Vagina (tissue), 2 donors: ENCODE measurements at regions not wholly inside any gene's neighbourhood (a gene's known extent, or its start where the extent isn't known, plus 50 kb on each side); places are given as distances from the start of the nearest gene placed in this dataset.

Experiments used
- DNase-seq, 2 donors: peaks; one replicate each; pipeline ENCODE4 v3.0.0-alpha.2; 2017; ENCODE audit errors: extremely low spot score in 2 of 2
- H3K27ac ChIP-seq: fragments of 200-600 bp; sonication (generic); one replicate; pipeline ENCODE4 v1.5.1; 2019
- H3K27me3 ChIP-seq: fragments of 200-600 bp; sonication (generic); one replicate; pipeline ENCODE4 v1.5.1; 2019
- H3K36me3 ChIP-seq, 2 donors: fragments of 200-600 bp; sonication (generic); one replicate each; pipeline ENCODE4 v1.5.1; 2017 to 2019
- H3K4me1 ChIP-seq: fragments of 200-600 bp; sonication (generic); one replicate; pipeline ENCODE4 v1.5.1; 2019
- H3K4me3 ChIP-seq, 2 donors: fragments of 200-600 bp; sonication (generic); 1 replicate in 1 of 2; 2 replicates in 1 of 2; pipeline ENCODE4 v1.5.1; 2016 to 2019
- H3K9me3 ChIP-seq: fragments of 200-600 bp; sonication (generic); one replicate; pipeline ENCODE4 v1.5.1; 2019
- CTCF ChIP-seq, 3 experiments: fragments of 450-650 bp in 2 of 3; fragments of 200-600 bp in 1 of 3; sonication (generic) in 1 of 3; IDR thresholded peaks; one replicate each; pipeline ENCODE4 v1.5.1; 2017 to 2019; ENCODE audit warnings: antibody characterized with exemption in 3 of 3, mild to moderate bottlenecking in 2 of 3, moderate library complexity in 2 of 3
- POLR2A ChIP-seq, 2 donors: fragments of 450-650 bp; IDR thresholded peaks; one replicate each; pipeline ENCODE4 v1.6.1; 2017; ENCODE audit warnings: antibody characterized with exemption in 2 of 2, mild to moderate bottlenecking in 2 of 2, moderate library complexity in 2 of 2
- POLR2AphosphoS5 ChIP-seq, 2 donors: sonication (generic); formaldehyde crosslinking; IDR thresholded peaks; one replicate each; pipeline ENCODE4 v1.9.0; 2017; ENCODE audit warnings: antibody characterized with exemption in 2 of 2, mild to moderate bottlenecking in 2 of 2, low read depth in 1 of 2; ENCODE audit not compliant: insufficient read depth in 1 of 2
- intact Hi-C: fragments of 100-400 bp; cut with DNase I; formaldehyde crosslinking; loops from one replicate; pipeline ENCODE4 v1.15.1; 2023

DNA sequence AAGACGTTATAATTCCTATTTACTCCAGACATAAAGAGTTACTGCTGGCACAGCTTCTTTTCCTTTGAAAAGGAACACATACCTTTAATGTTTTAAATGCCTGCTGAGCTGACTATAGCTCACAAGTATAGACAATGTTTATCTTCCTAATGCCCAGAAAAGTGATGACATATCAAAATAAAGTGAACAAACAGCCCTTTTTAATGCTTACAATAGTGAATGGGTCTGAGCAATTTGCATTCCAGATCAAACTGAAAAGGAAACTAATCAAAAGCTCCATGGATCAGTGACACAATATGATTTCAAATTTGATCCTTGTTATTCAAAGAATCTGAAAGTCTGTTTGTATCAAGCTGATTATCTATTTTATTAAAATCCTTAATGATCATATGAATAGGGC lies 233.6 kb upstream of the SEMA3E start:
- intact Hi-C loops = no loop called here
- no peak for DNase-seq
- H3K27ac ChIP-seq = no peak overlapping the region

GRCh38 chr7:83879063-83879462 lies 230.1 kb upstream of the SEMA3E start:
- intact Hi-C loops = no loop called here

More for the DNA sequence above, 233.6 kb upstream of the SEMA3E start:
- Histone ChIP-seq H3K4me1 (no peaks in the 10 kb centered on the region), H3K9me3 (no peaks in the 10 kb centered on the region), H3K36me3 (no peaks in the 10 kb centered on the region), H3K27me3 (no peaks in the 10 kb centered on the region), H3K4me3 (no peak overlapping the region)
- no peak for TF ChIP-seq POLR2A (IDR thresholded peaks at IDR 0.05)
- no peak for TF ChIP-seq POLR2AphosphoS5 (IDR thresholded peaks at IDR 0.05; ENCODE audit: insufficient read depth in 1 of 2, low read depth in 1 of 2)
- TF ChIP-seq CTCF (IDR thresholded peaks at IDR 0.05) = no peak

GRCh38 chr7:83878614-83879013 lies 229.7 kb upstream of the SEMA3E start:
- no peaks in the 10 kb centered on the region for H3K27me3 ChIP-seq
- no peaks in the 10 kb centered on the region for H3K9me3 ChIP-seq
- no peak for DNase-seq
- H3K36me3 ChIP-seq = no peaks in the 10 kb centered on the region
- H3K4me3 ChIP-seq = no peak overlapping the region
- no peak overlapping the region for H3K27ac ChIP-seq
- TF ChIP-seq POLR2A (IDR thresholded peaks at IDR 0.05) (no peak), POLR2AphosphoS5 (IDR thresholded peaks at IDR 0.05; ENCODE audit: insufficient read depth in 1 of 2, low read depth in 1 of 2) (no peak), CTCF (IDR thresholded peaks at IDR 0.05) (no peak)
- H3K4me1 ChIP-seq = no peaks in the 10 kb centered on the region
- intact Hi-C loops = no loop called here

More at GRCh38 chr7:83879063-83879462, 230.1 kb upstream of the SEMA3E start:
- Histone ChIP-seq H3K4me1 (no peaks in the 10 kb centered on the region), H3K4me3 (no peak overlapping the region), H3K27me3 (no peaks in the 10 kb centered on the region), H3K9me3 (no peaks in the 10 kb centered on the region), H3K36me3 (no peaks in the 10 kb centered on the region), H3K27ac (no peak overlapping the region)
- TF ChIP-seq CTCF (IDR thresholded peaks at IDR 0.05) = no peak
- TF ChIP-seq POLR2A (IDR thresholded peaks at IDR 0.05) = no peak
- TF ChIP-seq POLR2AphosphoS5 (IDR thresholded peaks at IDR 0.05; ENCODE audit: insufficient read depth in 1 of 2, low read depth in 1 of 2) = no peak
- DNase-seq = no peak

DNA sequence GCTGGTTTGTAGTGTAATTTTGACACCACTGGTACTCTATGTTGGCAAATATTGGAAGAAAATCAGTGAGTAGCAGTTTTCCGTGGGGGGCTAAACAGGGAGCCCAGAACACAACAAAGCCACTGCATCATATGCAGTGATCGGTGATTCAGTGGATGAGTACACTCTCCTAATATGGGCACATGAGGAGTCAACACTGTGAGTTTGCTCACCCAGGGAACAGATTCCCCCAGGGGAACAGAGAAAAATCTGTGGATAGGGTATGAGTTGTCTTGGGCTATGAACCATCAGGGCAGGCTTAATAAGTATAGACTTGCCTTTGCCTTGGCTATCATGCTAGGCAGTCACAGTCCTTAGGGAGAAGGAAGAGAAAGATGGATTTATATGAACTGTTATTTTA lies 227.7 kb upstream of the SEMA3E start:
- no peak overlapping the region for H3K27ac ChIP-seq
- H3K9me3 ChIP-seq = no peaks in the 10 kb centered on the region
- TF ChIP-seq POLR2AphosphoS5 (IDR thresholded peaks at IDR 0.05; ENCODE audit: insufficient read depth in 1 of 2, low read depth in 1 of 2) = no peak
- no peak for TF ChIP-seq POLR2A (IDR thresholded peaks at IDR 0.05)
- no peak for TF ChIP-seq CTCF (IDR thresholded peaks at IDR 0.05)
- H3K4me1 ChIP-seq = no peaks in the 10 kb centered on the region
- DNase-seq = no peak
- H3K36me3 ChIP-seq = no peaks in the 10 kb centered on the region
- intact Hi-C loops = no loop called here
- no peaks in the 10 kb centered on the region for H3K27me3 ChIP-seq
- H3K4me3 ChIP-seq = no peak overlapping the region

DNA sequence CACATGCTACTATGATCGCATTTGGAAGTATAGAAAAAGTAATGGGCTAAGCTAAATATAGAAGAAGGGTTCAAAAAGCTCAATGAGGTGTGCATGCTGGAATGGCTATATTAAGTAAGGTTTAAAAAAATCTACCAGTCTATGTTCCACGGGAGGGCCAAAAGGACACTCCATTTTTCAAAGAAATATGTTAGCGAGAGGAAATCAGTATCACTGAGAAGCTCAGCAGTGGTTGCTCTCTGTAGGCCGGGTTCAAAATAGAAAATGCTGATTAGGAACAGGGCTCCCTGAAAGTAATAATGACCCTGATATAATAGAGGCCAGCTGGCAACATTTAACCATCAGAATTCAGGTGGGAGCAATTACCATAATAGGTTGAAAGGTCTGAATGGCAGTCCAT lies 224.5 kb upstream of the SEMA3E start:
- DNase-seq = no peak
- Histone ChIP-seq H3K4me1 (no peaks in the 10 kb centered on the region), H3K9me3 (no peaks in the 10 kb centered on the region), H3K27me3 (no peaks in the 10 kb centered on the region), H3K36me3 (no peaks in the 10 kb centered on the region), H3K27ac (no peak overlapping the region), H3K4me3 (no peak overlapping the region)
- no peak for TF ChIP-seq POLR2AphosphoS5 (IDR thresholded peaks at IDR 0.05; ENCODE audit: insufficient read depth in 1 of 2, low read depth in 1 of 2)
- no peak for TF ChIP-seq CTCF (IDR thresholded peaks at IDR 0.05)
- TF ChIP-seq POLR2A (IDR thresholded peaks at IDR 0.05) = no peak
- intact Hi-C loops = no loop called here
